UCSD-AML1 (cell line): ENCODE measurements at regions not wholly inside any gene's neighbourhood (a gene's known extent, or its start where the extent isn't known, plus 50 kb on each side); places are given as distances from the start of the nearest gene placed in this dataset.
A peak's percentile ranks its signal among the peaks of the same experiment; 100 is the strongest.

ENCODE experiments used
- DNase-seq: peaks from one replicate; lab custom pipeline; 2025; ENCODE audit not compliant: unreplicated experiment; lab: John Stamatoyannopoulos, UW

GRCh38 chr3:30162579-30162978 lies 443.8 kb upstream of the TGFBR2 start:
- no peak for DNase-seq

GRCh38 chr3:30166535-30166934 lies 439.9 kb upstream of the TGFBR2 start:
- no peak for DNase-seq

GRCh38 chr3:30167541-30168011 lies 438.8 kb upstream of the TGFBR2 start:
- DNase-seq, result no peak

- DNase-seq, result no peak
These were observed 436.9 kb upstream of the TGFBR2 start for GRCh38 chr3:30169487-30169886.

GRCh38 chr3:30170681-30171438 lies 435.5 kb upstream of the TGFBR2 start:
- DNase-seq, result no peak

- no peak for DNase-seq
These were observed 432.0 kb upstream of the TGFBR2 start for GRCh38 chr3:30174357-30174756.

- no peak for DNase-seq
These were observed 425.9 kb upstream of the TGFBR2 start for GRCh38 chr3:30180310-30181177.

GRCh38 chr3:30181178-30181465 lies 425.3 kb upstream of the TGFBR2 start:
- DNase-seq, result no peak

GRCh38 chr3:30181581-30181980 lies 424.8 kb upstream of the TGFBR2 start:
- no peak for DNase-seq

- DNase-seq, result no peak
These were observed 423.0 kb upstream of the TGFBR2 start for GRCh38 chr3:30183421-30183820.

- DNase-seq, result no peak
These were observed 422.1 kb upstream of the TGFBR2 start for GRCh38 chr3:30184091-30184810.

GRCh38 chr3:30185872-30186271 lies 420.5 kb upstream of the TGFBR2 start:
- no peak for DNase-seq

GRCh38 chr3:30186741-30187219 lies 419.6 kb upstream of the TGFBR2 start:
- no peak for DNase-seq

- DNase-seq, result no peak
These were observed 419.0 kb upstream of the TGFBR2 start for GRCh38 chr3:30187366-30187765.

- DNase-seq, result no peak
These were observed 417.7 kb upstream of the TGFBR2 start for GRCh38 chr3:30188713-30189112.

GRCh38 chr3:30189900-30190299 lies 416.5 kb upstream of the TGFBR2 start:
- no peak for DNase-seq

GRCh38 chr3:30193625-30194044 lies 412.8 kb upstream of the TGFBR2 start:
- no peak for DNase-seq

- no peak for DNase-seq
These were observed 411.0 kb upstream of the TGFBR2 start for GRCh38 chr3:30195352-30195751.

- no peak for DNase-seq
These were observed 408.2 kb upstream of the TGFBR2 start for GRCh38 chr3:30198162-30198561.

GRCh38 chr3:30199096-30199759 lies 407.2 kb upstream of the TGFBR2 start:
- peak; percentile 58 for DNase-seq

- no peak for DNase-seq
These were observed 406.5 kb upstream of the TGFBR2 start for GRCh38 chr3:30199855-30200254.
